Suprapubic skin (tissue), 4 donors: ENCODE measurements at regions not wholly inside any gene's neighbourhood (a gene's known extent, or its start where the extent isn't known, plus 50 kb on each side); places are given as distances from the start of the nearest gene placed in this dataset.

Experiments used
- DNase-seq, 2 donors: peaks; one replicate each; pipeline ENCODE4 v3.0.0-alpha.2; 2019; ENCODE audit warnings: low spot score in 2 of 2
- H3K27ac ChIP-seq: fragments of 200-600 bp; sonication (generic); one replicate; pipeline ENCODE4 v1.5.1; 2019
- H3K27me3 ChIP-seq: fragments of 200-600 bp; sonication (generic); one replicate; pipeline ENCODE4 v1.5.1; 2019
- H3K36me3 ChIP-seq: fragments of 200-600 bp; sonication (generic); one replicate; pipeline ENCODE4 v1.5.1; 2019
- H3K4me1 ChIP-seq: fragments of 200-600 bp; sonication (generic); one replicate; pipeline ENCODE4 v1.5.1; 2019
- H3K4me3 ChIP-seq: fragments of 200-600 bp; sonication (generic); one replicate; pipeline ENCODE4 v1.5.1; 2019; ENCODE audit warnings: mild to moderate bottlenecking
- H3K9me3 ChIP-seq: fragments of 200-600 bp; sonication (generic); one replicate; pipeline ENCODE4 v1.5.1; 2019
- CTCF ChIP-seq, 2 donors: fragments of 200-600 bp in 1 of 2; fragments of 450-650 bp in 1 of 2; sonication (generic) in 1 of 2; IDR thresholded peaks; one replicate each; pipeline ENCODE4 v1.5.1; 2016 to 2019; ENCODE audit warnings: antibody characterized with exemption in 2 of 2, mild to moderate bottlenecking in 1 of 2, moderate library complexity in 1 of 2
- EP300 ChIP-seq: sonication (generic); formaldehyde crosslinking; IDR thresholded peaks from one replicate; pipeline ENCODE4 v1.6.1; 2017; ENCODE audit warnings: antibody characterized with exemption
- POLR2A ChIP-seq, 2 donors: fragments of 450-650 bp; IDR thresholded peaks; one replicate each; pipeline ENCODE4 v1.6.1; 2017; ENCODE audit warnings: antibody characterized with exemption in 2 of 2, mild to moderate bottlenecking in 2 of 2, moderate library complexity in 2 of 2
- POLR2AphosphoS5 ChIP-seq, 3 donors: sonication (generic); formaldehyde crosslinking; IDR thresholded peaks; one replicate each; pipeline ENCODE4 v1.6.1; 2017; ENCODE audit warnings: antibody characterized with exemption in 3 of 3
- WGBS: methylation state at CpG from one replicate; pipeline ENCODE4 v1.1.5; 2018; 5-methylcytosine and 5-hydroxymethylcytosine counted together

GRCh38 chr2:217523286-217523685, 479.5 kb downstream of the TNS1 start:
- Histone ChIP-seq H3K36me3 (no peaks in the 10 kb centered on the region), H3K27me3 (no peaks in the 10 kb centered on the region), H3K4me3 (no peak overlapping the region), H3K9me3 (no peaks in the 10 kb centered on the region), H3K27ac (no peak overlapping the region), H3K4me1 (no peaks in the 10 kb centered on the region)
- WGBS = 86% methylated on average over 7 of the region's 7 CpGs
- no peak for DNase-seq
- TF ChIP-seq POLR2AphosphoS5 (IDR thresholded peaks at IDR 0.05) = no peak

GRCh38 chr2:217521820-217522219, 481.0 kb downstream of the TNS1 start:
- WGBS = 46% methylated on average over 2 of the region's 2 CpGs
- DNase-seq = no peak
- no peaks in the 10 kb centered on the region for H3K9me3 ChIP-seq

DNA sequence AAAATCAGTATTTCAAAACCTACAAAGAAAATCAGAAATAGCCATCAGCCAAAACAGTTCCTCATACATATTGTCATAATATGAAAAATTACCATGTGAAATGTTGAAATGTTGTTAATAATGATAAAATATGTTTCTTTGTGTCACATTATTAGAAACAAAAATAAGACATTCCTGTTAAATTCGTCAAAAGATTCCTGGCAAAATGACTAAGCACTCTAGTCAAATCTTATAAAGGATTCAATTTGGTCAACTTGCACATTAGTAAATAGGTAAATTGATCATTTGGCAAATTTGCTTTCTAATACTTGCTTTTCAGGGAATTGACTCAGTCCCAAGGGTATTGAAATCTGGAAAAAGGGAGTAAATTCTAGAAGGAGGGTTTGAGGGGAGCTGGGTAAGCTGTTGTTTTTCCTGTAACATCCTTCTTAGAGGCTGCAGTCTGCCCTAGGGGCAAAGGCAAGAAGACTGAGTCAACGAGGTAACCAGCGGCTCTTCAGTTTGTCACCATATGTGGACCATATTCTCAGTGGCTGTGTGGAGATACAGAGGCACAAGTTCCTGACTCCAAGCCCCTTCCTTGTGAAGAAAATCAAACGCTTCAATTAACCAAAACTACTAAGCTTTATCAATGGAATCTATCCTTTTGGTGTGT, 482.3 kb downstream of the TNS1 start:
- 65% methylated on average over 4 of the region's 4 CpGs for WGBS
- H3K27me3 ChIP-seq = no peaks in the 10 kb centered on the region
- no peak for DNase-seq
- H3K4me1 ChIP-seq = no peaks in the 10 kb centered on the region
- H3K9me3 ChIP-seq = no peaks in the 10 kb centered on the region
- no peaks in the 10 kb centered on the region for H3K36me3 ChIP-seq
- TF ChIP-seq CTCF (IDR thresholded peaks at IDR 0.05) = no peak
- TF ChIP-seq POLR2AphosphoS5 (IDR thresholded peaks at IDR 0.05) = no peak
- TF ChIP-seq EP300 = no peak
- TF ChIP-seq POLR2A (IDR thresholded peaks at IDR 0.05) = no peak
- H3K4me3 ChIP-seq = no peak overlapping the region
- no peak overlapping the region for H3K27ac ChIP-seq

More at GRCh38 chr2:217521820-217522219, 481.0 kb downstream of the TNS1 start:
- TF ChIP-seq POLR2A (IDR thresholded peaks at IDR 0.05) = no peak
- peak in 2 of 3 donors; percentile 6 to 89 for TF ChIP-seq POLR2AphosphoS5 (IDR thresholded peaks at IDR 0.05)
- Histone ChIP-seq H3K4me3 (no peak overlapping the region), H3K4me1 (no peaks in the 10 kb centered on the region), H3K36me3 (no peaks in the 10 kb centered on the region), H3K27me3 (no peaks in the 10 kb centered on the region), H3K27ac (no peak overlapping the region)

GRCh38 chr2:217517402-217517801, 485.4 kb downstream of the TNS1 start:
- WGBS = 76% methylated on average over 5 of the region's 5 CpGs
- no peak overlapping the region for H3K4me3 ChIP-seq
- no peaks in the 10 kb centered on the region for H3K9me3 ChIP-seq
- H3K27ac ChIP-seq = no peak overlapping the region
- H3K27me3 ChIP-seq = no peaks in the 10 kb centered on the region
- peaks cover 5% of the 10 kb centered on the region for H3K4me1 ChIP-seq
- no peak for TF ChIP-seq POLR2A (IDR thresholded peaks at IDR 0.05)
- TF ChIP-seq CTCF (IDR thresholded peaks at IDR 0.05) = no peak
- TF ChIP-seq EP300 = no peak
- TF ChIP-seq POLR2AphosphoS5 (IDR thresholded peaks at IDR 0.05) = no peak
- DNase-seq = no peak
- no peaks in the 10 kb centered on the region for H3K36me3 ChIP-seq

DNA sequence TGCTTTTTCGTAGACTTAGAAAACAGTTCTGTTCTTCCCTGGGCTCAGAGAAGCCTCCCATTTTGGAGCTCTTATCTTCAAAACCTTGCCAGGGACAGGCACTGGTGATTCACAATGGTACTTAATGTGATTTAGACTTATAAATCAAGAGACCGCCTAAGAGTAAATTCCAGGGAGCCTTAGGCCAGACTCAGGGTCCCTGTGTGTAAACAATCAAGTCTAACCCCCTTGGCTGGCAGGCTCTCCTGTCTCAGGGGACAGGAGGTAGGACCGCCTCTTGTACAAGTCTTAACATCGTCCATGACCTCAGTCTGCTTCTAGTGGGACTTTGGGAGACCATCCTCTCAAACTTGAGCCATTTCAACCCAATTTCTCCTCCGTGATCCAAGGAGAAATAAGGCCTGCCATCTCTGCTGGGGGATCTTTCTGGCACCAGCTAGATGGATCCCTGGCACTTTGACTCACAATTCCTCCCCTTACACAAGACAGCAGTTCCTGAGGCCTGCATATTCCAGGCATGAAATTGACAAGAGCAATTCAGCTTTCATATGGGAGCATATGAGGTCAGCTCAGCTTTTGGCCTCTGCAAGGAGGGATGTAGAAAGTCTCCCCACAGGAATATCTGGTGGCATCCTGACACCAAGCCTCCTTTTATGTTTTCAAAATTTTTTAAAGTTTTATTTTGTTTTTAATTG, 487.0 kb downstream of the TNS1 start:
- TF ChIP-seq POLR2A (IDR thresholded peaks at IDR 0.05) = no peak
- TF ChIP-seq CTCF (IDR thresholded peaks at IDR 0.05) = no peak
- no peak for TF ChIP-seq POLR2AphosphoS5 (IDR thresholded peaks at IDR 0.05)
- TF ChIP-seq EP300 = no peak

GRCh38 chr2:217513258-217513657, 489.5 kb downstream of the TNS1 start:
- Histone ChIP-seq H3K4me1 (peaks cover 14% of the 10 kb centered on the region), H3K36me3 (no peaks in the 10 kb centered on the region), H3K27ac (no peak overlapping the region), H3K9me3 (no peaks in the 10 kb centered on the region), H3K4me3 (no peak overlapping the region), H3K27me3 (no peaks in the 10 kb centered on the region)
- DNase-seq = no peak
- TF ChIP-seq POLR2AphosphoS5 (IDR thresholded peaks at IDR 0.05) = no peak
- no peak for TF ChIP-seq CTCF (IDR thresholded peaks at IDR 0.05)
- no peak for TF ChIP-seq POLR2A (IDR thresholded peaks at IDR 0.05)
- TF ChIP-seq EP300 = no peak
- WGBS = 73% methylated on average over 1 of the region's 1 CpG

More for the DNA sequence above, 487.0 kb downstream of the TNS1 start:
- DNase-seq = no peak
- no peaks in the 10 kb centered on the region for H3K36me3 ChIP-seq
- no peaks in the 10 kb centered on the region for H3K27me3 ChIP-seq
- no peak overlapping the region for H3K4me3 ChIP-seq
- H3K4me1 ChIP-seq = peaks cover 9% of the 10 kb centered on the region
- H3K27ac ChIP-seq = no peak overlapping the region
- WGBS = 93% methylated on average over 5 of the region's 5 CpGs
- H3K9me3 ChIP-seq = no peaks in the 10 kb centered on the region
